ENCODE measurements at regions not wholly inside any gene's neighbourhood (a gene's known extent, or its start where the extent isn't known, plus 50 kb on each side); places are given as distances from the start of the nearest gene placed in this dataset.

DNA sequence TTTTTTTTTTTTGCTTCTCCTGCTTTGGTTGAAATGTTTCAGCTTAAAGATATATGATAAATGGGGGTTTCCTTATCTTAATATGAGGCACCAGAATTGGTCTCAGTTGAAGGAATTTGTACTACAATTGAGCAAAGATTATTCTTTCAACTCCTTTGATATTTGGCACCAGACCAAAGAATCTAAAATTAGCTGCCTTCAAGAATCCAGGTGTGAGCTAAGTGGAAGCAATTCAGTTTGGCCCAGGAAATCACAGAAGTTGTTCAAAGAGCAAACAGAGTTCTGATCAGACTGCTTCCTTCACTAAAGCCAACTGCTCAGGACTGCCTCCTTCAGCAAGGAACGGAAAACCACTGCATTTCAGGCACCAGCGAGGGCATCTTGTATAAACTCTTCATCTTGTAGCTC lies 68.3 kb upstream of the BCAR3 start:
- 75 to 77% methylated on average over 2 of the region's 2 CpGs for WGBS, 2 donors

DNA sequence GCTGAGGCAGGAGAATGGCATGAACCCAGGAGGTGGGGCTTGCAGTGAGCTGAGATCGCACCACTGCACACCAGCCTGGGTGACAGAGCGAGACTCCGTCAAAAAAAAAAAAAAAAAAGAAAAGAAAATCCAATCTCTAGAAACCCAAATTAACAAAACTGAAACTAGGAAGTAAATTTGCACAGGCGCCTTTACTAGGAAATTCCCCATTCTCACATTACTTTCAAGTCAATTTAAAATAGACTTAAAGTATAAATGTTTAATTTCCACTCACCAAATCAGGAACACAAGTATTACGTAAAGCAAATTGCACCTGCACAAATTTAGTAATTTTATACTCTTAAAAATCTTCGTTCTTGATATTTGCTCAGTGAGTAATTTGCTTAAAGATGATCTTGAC lies 67.8 kb upstream of the BCAR3 start:
- Histone ChIP-seq H3K27ac (no peak overlapping the region), H3K4me3 (no peak overlapping the region), H3K36me3 (ENCODE audit: low read depth, missing control alignments) (no peaks in the 10 kb centered on the region), H3K27me3 (no peaks in the 10 kb centered on the region), H3K4me1 (no peaks in the 10 kb centered on the region), H3K9me3 (no peaks in the 10 kb centered on the region)
- DNase-seq: no peak
- intact Hi-C loops (cut with DNase I; ENCODE audit: low total_unique reads): no loop called here
- no peak for TF ChIP-seq POLR2A (IDR thresholded peaks at IDR 0.05)
- TF ChIP-seq, protein P1, sequence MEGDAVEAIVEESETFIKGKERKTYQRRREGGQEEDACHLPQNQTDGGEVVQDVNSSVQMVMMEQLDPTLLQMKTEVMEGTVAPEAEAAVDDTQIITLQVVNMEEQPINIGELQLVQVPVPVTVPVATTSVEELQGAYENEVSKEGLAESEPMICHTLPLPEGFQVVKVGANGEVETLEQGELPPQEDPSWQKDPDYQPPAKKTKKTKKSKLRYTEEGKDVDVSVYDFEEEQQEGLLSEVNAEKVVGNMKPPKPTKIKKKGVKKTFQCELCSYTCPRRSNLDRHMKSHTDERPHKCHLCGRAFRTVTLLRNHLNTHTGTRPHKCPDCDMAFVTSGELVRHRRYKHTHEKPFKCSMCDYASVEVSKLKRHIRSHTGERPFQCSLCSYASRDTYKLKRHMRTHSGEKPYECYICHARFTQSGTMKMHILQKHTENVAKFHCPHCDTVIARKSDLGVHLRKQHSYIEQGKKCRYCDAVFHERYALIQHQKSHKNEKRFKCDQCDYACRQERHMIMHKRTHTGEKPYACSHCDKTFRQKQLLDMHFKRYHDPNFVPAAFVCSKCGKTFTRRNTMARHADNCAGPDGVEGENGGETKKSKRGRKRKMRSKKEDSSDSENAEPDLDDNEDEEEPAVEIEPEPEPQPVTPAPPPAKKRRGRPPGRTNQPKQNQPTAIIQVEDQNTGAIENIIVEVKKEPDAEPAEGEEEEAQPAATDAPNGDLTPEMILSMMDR (IDR thresholded peaks at IDR 0.05): no peak
- WGBS, 2 donors: 91 to 92% methylated on average over 6 of the region's 6 CpGs

More for the DNA sequence above, 68.3 kb upstream of the BCAR3 start:
- Histone ChIP-seq H3K4me3 (no peak overlapping the region), H3K4me1 (no peaks in the 10 kb centered on the region), H3K9me3 (no peaks in the 10 kb centered on the region), H3K27me3 (no peaks in the 10 kb centered on the region), H3K27ac (no peak overlapping the region), H3K36me3 (ENCODE audit: low read depth, missing control alignments) (no peaks in the 10 kb centered on the region)
- intact Hi-C loops (cut with DNase I; ENCODE audit: low total_unique reads): no loop called here
- no peak for DNase-seq
- TF ChIP-seq, protein P1 (IDR thresholded peaks at IDR 0.05): no peak
- no peak for TF ChIP-seq POLR2A (IDR thresholded peaks at IDR 0.05)

DNA sequence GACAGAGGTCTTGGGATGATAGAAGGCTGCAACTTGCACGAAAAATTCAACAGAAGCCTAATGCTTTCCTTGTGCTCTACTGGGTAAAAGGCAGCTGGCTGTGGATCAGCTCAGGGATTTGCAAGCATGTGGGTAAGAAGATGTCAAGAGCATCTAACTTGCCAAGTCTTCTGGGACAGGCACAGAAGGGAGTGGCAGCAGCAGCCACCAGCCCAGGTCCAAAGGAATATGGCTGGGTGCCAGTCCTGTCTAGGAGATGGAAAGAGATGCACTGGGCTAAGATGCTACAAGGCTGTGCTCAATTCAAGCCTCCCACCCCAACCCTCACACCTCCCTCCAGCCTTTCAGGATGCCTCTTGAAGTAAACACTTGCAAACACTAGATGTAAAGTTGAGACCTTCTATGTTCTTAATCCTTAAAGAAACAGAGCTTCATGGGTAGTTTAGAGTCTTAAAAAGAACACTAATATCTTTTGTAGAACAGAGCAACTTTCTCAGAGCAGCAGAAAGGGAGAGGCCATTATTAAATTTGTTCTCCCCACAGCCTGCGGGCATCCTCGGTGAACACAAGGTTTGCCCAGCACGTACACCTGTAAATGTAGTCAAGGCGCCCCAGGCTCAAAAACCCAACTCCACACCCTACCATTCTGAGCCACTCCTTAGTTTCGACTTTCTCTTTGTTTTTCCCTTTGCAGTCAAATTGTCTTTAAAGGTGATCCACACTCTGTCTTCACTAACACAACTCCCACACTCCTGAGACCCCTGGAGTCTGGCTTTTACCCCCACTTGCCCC lies 64.6 kb upstream of the BCAR3 start:
- Histone ChIP-seq H3K9me3 (no peaks in the 10 kb centered on the region), H3K4me1 (no peaks in the 10 kb centered on the region), H3K27ac (no peak overlapping the region), H3K27me3 (no peaks in the 10 kb centered on the region), H3K36me3 (ENCODE audit: low read depth, missing control alignments) (no peaks in the 10 kb centered on the region), H3K4me3 (no peak overlapping the region)
- no peak for TF ChIP-seq POLR2A (IDR thresholded peaks at IDR 0.05)
- no peak for DNase-seq
- 90 to 92% methylated on average over 6 of the region's 6 CpGs for WGBS, 2 donors
- intact Hi-C loops (cut with DNase I; ENCODE audit: low total_unique reads): no loop called here

DNA sequence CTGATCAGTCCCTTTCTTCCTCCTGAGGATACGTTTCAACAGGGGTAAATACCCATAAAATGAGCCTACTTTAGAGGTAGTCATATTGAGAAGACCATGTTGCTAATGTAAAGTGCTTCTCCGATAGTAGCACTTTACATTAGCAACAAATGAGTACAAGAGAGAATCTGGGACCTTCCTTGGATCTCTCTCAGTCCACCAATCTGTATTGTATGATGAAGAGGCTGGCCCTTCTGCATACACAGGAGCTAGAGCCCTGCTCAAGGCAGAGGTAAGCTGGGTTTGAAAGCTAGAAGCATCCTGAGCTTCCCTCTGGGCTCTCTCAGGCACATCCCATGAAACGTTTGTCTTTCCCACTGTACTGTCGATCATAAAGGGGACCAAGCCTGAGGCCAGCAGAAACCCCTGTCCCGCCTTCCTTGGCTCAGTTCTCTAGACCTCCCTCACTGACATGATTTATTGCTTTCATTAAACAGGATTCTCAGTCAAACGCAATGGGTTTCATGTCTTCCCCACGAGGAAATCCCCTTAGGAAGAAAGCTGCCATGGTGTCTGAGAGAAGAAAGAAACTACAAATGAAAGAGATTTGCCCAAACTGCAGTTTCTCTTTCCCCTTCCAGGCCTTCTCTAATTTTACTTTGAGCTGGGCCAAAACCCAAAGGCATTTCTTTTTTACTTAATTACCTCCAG lies 62.8 kb upstream of the BCAR3 start:
- Histone ChIP-seq H3K27ac (no peak overlapping the region), H3K4me3 (no peak overlapping the region), H3K36me3 (ENCODE audit: low read depth, missing control alignments) (no peaks in the 10 kb centered on the region), H3K4me1 (no peaks in the 10 kb centered on the region), H3K9me3 (no peaks in the 10 kb centered on the region), H3K27me3 (no peaks in the 10 kb centered on the region)
- intact Hi-C loops (cut with DNase I; ENCODE audit: low total_unique reads): no loop called here
- 72 to 81% methylated on average over 7 of the region's 7 CpGs for WGBS, 2 donors
- DNase-seq: no peak
- TF ChIP-seq, protein P1 (IDR thresholded peaks at IDR 0.05): no peak
- no peak for TF ChIP-seq POLR2A (IDR thresholded peaks at IDR 0.05)

DNA sequence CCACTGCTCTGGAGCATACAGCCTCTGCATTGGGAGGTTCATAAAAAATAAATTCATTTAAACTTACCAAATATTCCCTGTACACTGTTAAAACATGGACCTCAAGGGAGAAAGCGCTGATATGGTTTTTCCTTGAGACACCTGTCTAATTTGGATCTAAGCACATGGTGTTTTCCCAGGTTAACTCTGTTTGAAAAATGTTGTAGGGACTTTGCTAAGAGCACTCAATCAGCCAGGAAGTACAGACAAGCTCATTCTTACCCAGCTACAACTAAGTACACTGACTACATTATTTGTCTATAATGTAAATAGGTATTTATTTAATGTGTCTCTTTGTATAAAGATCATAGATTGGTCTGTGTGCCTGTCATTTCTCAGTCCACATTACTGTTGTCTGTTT lies 61.8 kb upstream of the BCAR3 start:
- DNase-seq: no peak
- no peaks in the 10 kb centered on the region for H3K4me1 ChIP-seq
- intact Hi-C loops (cut with DNase I; ENCODE audit: low total_unique reads): no loop called here
- no peaks in the 10 kb centered on the region for H3K36me3 ChIP-seq (ENCODE audit: low read depth, missing control alignments)
- no peak overlapping the region for H3K27ac ChIP-seq
- H3K9me3 ChIP-seq: no peaks in the 10 kb centered on the region
- no peaks in the 10 kb centered on the region for H3K27me3 ChIP-seq
- 93 to 100% methylated on average over 1 of the region's 1 CpG for WGBS, 2 donors
- H3K4me3 ChIP-seq: no peak overlapping the region
- no peak for TF ChIP-seq POLR2A (IDR thresholded peaks at IDR 0.05)

Data from testis (tissue), 2 donors.